ENCODE measurements at regions not wholly inside any gene's neighbourhood (a gene's known extent, or its start where the extent isn't known, plus 50 kb on each side); places are given as distances from the start of the nearest gene placed in this dataset.
"Not testable (repeated sequence)": the region's sequence is repeated elsewhere in the genome, so short reads cannot be mapped to it uniquely, and the experiment has no call there.

- no peaks in the 10 kb centered on the region for H3K27me3 ChIP-seq (ENCODE audit: control insufficient read depth, insufficient read depth, low read length)
- H3K4me3 ChIP-seq (ENCODE audit: low read depth, low read length): no peak overlapping the region
- no peak for DNase-seq (ENCODE audit: low read depth)
- TF ChIP-seq CTCF (IDR thresholded peaks at IDR 0.05; ENCODE audit: insufficient read depth, low read length, poor library complexity, severe bottlenecking): no peak
- H3K36me3 ChIP-seq (ENCODE audit: control insufficient read depth, insufficient read depth, low read length): no peaks in the 10 kb centered on the region
Measured at GRCh38 chr16:50490828-50491227, 57.4 kb upstream of the NKD1 start.

GRCh38 chr16:50489182-50489581 is 59.0 kb upstream of the NKD1 start:
- DNase-seq (ENCODE audit: low read depth): no peak
- no peaks in the 10 kb centered on the region for H3K36me3 ChIP-seq (ENCODE audit: control insufficient read depth, insufficient read depth, low read length)
- no peaks in the 10 kb centered on the region for H3K27me3 ChIP-seq (ENCODE audit: control insufficient read depth, insufficient read depth, low read length)
- H3K4me3 ChIP-seq (ENCODE audit: low read depth, low read length): no peak overlapping the region
- TF ChIP-seq CTCF (IDR thresholded peaks at IDR 0.05; ENCODE audit: insufficient read depth, low read length, poor library complexity, severe bottlenecking): no peak

- DNase-seq (ENCODE audit: low read depth): no peak
- no peaks in the 10 kb centered on the region for H3K27me3 ChIP-seq (ENCODE audit: control insufficient read depth, insufficient read depth, low read length)
- H3K4me3 ChIP-seq (ENCODE audit: low read depth, low read length): no peak overlapping the region
- H3K36me3 ChIP-seq (ENCODE audit: control insufficient read depth, insufficient read depth, low read length): no peaks in the 10 kb centered on the region
- no peak for TF ChIP-seq CTCF (IDR thresholded peaks at IDR 0.05; ENCODE audit: insufficient read depth, low read length, poor library complexity, severe bottlenecking)
Measured at GRCh38 chr16:50487528-50487927, 60.7 kb upstream of the NKD1 start.

- not testable (repeated sequence) for H3K4me3 ChIP-seq (ENCODE audit: low read depth, low read length); DNase-seq (ENCODE audit: low read depth); H3K36me3 ChIP-seq (ENCODE audit: control insufficient read depth, insufficient read depth, low read length); H3K27me3 ChIP-seq (ENCODE audit: control insufficient read depth, insufficient read depth, low read length)
Measured at GRCh38 chr16:50486162-50486561, 62.0 kb upstream of the NKD1 start.

- no peak for TF ChIP-seq CTCF (IDR thresholded peaks at IDR 0.05; ENCODE audit: insufficient read depth, low read length, poor library complexity, severe bottlenecking)
- no peak overlapping the region for H3K4me3 ChIP-seq (ENCODE audit: low read depth, low read length)
- no peak for DNase-seq (ENCODE audit: low read depth)
Measured at GRCh38 chr16:50485232-50485631, 63.0 kb upstream of the NKD1 start.

GRCh38 chr16:50482271-50482670 is 65.9 kb upstream of the NKD1 start:
- Histone ChIP-seq H3K27me3 (ENCODE audit: control insufficient read depth, insufficient read depth, low read length) (peaks cover 5% of the 10 kb centered on the region), H3K4me3 (ENCODE audit: low read depth, low read length) (no peak overlapping the region), H3K36me3 (ENCODE audit: control insufficient read depth, insufficient read depth, low read length) (no peaks in the 10 kb centered on the region)
- TF ChIP-seq CTCF (IDR thresholded peaks at IDR 0.05; ENCODE audit: insufficient read depth, low read length, poor library complexity, severe bottlenecking): no peak
- no peak for DNase-seq (ENCODE audit: low read depth)

More at GRCh38 chr16:50485232-50485631, 63.0 kb upstream of the NKD1 start:
- H3K36me3 ChIP-seq (ENCODE audit: control insufficient read depth, insufficient read depth, low read length): no peaks in the 10 kb centered on the region
- no peaks in the 10 kb centered on the region for H3K27me3 ChIP-seq (ENCODE audit: control insufficient read depth, insufficient read depth, low read length)

All from kidney epithelial cell (primary cell).